ENCODE measurements at regions not wholly inside any gene's neighbourhood (a gene's known extent, or its start where the extent isn't known, plus 50 kb on each side); places are given as distances from the start of the nearest gene placed in this dataset.

DNA sequence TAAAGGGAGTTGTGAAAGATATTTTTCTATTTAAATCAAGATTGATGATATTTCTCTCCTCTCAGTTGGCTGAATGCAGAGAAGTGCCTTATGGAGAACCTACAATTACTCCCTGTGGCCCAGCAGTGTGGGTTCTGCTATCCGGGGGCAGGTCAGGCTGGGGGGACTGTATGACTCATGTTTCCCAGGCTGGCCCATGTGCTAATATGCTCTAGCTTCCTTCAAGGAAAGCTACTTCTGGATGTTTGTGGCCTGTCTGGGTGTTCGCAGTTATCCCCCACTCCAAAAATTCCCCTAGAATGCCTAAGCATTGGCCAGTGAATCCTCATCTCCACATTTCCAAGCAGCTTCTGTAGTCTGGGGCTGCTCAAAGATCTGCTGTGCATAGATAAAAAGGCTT, 58.9 kb upstream of the SPP1 start:
- TF ChIP-seq RCOR1 (IDR thresholded peaks at IDR 0.05; ENCODE audit: insufficient replicate concordance, low read length) (no peak), MAFK (IDR thresholded peaks at IDR 0.05; ENCODE audit: low read depth, low read length) (no peak), CEBPB (IDR thresholded peaks at IDR 0.05; ENCODE audit: low read depth, low read length) (no peak), POLR2A (IDR thresholded peaks at IDR 0.05; ENCODE audit: low read depth, low read length) (no peak), FOS (IDR thresholded peaks at IDR 0.05; ENCODE audit: low read depth, low read length) (no peak)
- TF ChIP-seq, protein P1, sequence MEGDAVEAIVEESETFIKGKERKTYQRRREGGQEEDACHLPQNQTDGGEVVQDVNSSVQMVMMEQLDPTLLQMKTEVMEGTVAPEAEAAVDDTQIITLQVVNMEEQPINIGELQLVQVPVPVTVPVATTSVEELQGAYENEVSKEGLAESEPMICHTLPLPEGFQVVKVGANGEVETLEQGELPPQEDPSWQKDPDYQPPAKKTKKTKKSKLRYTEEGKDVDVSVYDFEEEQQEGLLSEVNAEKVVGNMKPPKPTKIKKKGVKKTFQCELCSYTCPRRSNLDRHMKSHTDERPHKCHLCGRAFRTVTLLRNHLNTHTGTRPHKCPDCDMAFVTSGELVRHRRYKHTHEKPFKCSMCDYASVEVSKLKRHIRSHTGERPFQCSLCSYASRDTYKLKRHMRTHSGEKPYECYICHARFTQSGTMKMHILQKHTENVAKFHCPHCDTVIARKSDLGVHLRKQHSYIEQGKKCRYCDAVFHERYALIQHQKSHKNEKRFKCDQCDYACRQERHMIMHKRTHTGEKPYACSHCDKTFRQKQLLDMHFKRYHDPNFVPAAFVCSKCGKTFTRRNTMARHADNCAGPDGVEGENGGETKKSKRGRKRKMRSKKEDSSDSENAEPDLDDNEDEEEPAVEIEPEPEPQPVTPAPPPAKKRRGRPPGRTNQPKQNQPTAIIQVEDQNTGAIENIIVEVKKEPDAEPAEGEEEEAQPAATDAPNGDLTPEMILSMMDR (conservative IDR thresholded peaks at IDR 0.05; ENCODE audit: low read depth, low read length): no peak
- TF ChIP-seq, protein P2, sequence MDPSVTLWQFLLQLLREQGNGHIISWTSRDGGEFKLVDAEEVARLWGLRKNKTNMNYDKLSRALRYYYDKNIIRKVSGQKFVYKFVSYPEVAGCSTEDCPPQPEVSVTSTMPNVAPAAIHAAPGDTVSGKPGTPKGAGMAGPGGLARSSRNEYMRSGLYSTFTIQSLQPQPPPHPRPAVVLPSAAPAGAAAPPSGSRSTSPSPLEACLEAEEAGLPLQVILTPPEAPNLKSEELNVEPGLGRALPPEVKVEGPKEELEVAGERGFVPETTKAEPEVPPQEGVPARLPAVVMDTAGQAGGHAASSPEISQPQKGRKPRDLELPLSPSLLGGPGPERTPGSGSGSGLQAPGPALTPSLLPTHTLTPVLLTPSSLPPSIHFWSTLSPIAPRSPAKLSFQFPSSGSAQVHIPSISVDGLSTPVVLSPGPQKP (IDR thresholded peaks at IDR 0.05; ENCODE audit: borderline replicate concordance, low read depth, low read length): no peak

Measured in IMR-90 (cell line).